Suprapubic skin (tissue), 4 donors: ENCODE measurements at regions not wholly inside any gene's neighbourhood (a gene's known extent, or its start where the extent isn't known, plus 50 kb on each side); places are given as distances from the start of the nearest gene placed in this dataset.

Experiments
- EP300 ChIP-seq: sonication (generic); formaldehyde crosslinking; IDR thresholded peaks from one replicate; pipeline ENCODE4 v1.6.1; 2017; ENCODE audit warnings: antibody characterized with exemption
- POLR2A ChIP-seq, 2 donors: fragments of 450-650 bp; IDR thresholded peaks; one replicate each; pipeline ENCODE4 v1.6.1; 2017; ENCODE audit warnings: antibody characterized with exemption in 2 of 2, mild to moderate bottlenecking in 2 of 2, moderate library complexity in 2 of 2
- POLR2AphosphoS5 ChIP-seq, 3 donors: sonication (generic); formaldehyde crosslinking; IDR thresholded peaks; one replicate each; pipeline ENCODE4 v1.6.1; 2017; ENCODE audit warnings: antibody characterized with exemption in 3 of 3
- TF ChIP-seq, protein P1 (sequence below), 2 donors: fragments of 200-600 bp in 1 of 2; fragments of 450-650 bp in 1 of 2; sonication (generic) in 1 of 2; IDR thresholded peaks; one replicate each; pipeline ENCODE4 v1.5.1; 2016 to 2019; ENCODE audit warnings: antibody characterized with exemption in 2 of 2, mild to moderate bottlenecking in 1 of 2, moderate library complexity in 1 of 2

DNA sequence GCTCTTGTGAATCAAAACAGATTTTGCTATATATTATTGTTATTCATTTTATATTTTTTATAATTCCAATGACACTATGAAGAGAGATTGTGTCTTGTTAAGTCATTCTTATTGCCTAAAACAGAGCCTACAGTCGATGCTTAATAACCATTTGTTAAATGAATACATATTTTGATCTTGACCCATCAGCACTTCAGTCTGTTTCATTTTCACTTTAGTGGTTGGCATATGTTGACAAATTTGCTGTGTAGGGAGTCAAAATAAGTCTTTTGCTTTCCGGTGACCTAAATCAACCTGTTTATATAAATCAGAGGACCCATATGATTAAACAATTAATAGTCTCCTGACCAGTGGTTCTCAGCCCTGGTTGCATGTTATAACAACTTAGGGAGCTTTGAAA is 97.1 kb downstream of the TXNL1 start:
- TF ChIP-seq POLR2A (IDR thresholded peaks at IDR 0.05) (no peak), POLR2AphosphoS5 (IDR thresholded peaks at IDR 0.05) (no peak), EP300 (no peak)
- TF ChIP-seq, protein P1, sequence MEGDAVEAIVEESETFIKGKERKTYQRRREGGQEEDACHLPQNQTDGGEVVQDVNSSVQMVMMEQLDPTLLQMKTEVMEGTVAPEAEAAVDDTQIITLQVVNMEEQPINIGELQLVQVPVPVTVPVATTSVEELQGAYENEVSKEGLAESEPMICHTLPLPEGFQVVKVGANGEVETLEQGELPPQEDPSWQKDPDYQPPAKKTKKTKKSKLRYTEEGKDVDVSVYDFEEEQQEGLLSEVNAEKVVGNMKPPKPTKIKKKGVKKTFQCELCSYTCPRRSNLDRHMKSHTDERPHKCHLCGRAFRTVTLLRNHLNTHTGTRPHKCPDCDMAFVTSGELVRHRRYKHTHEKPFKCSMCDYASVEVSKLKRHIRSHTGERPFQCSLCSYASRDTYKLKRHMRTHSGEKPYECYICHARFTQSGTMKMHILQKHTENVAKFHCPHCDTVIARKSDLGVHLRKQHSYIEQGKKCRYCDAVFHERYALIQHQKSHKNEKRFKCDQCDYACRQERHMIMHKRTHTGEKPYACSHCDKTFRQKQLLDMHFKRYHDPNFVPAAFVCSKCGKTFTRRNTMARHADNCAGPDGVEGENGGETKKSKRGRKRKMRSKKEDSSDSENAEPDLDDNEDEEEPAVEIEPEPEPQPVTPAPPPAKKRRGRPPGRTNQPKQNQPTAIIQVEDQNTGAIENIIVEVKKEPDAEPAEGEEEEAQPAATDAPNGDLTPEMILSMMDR (IDR thresholded peaks at IDR 0.05) = no peak
